ENCODE measurements at regions not wholly inside any gene's neighbourhood (a gene's known extent, or its start where the extent isn't known, plus 50 kb on each side); places are given as distances from the start of the nearest gene placed in this dataset.

DNA sequence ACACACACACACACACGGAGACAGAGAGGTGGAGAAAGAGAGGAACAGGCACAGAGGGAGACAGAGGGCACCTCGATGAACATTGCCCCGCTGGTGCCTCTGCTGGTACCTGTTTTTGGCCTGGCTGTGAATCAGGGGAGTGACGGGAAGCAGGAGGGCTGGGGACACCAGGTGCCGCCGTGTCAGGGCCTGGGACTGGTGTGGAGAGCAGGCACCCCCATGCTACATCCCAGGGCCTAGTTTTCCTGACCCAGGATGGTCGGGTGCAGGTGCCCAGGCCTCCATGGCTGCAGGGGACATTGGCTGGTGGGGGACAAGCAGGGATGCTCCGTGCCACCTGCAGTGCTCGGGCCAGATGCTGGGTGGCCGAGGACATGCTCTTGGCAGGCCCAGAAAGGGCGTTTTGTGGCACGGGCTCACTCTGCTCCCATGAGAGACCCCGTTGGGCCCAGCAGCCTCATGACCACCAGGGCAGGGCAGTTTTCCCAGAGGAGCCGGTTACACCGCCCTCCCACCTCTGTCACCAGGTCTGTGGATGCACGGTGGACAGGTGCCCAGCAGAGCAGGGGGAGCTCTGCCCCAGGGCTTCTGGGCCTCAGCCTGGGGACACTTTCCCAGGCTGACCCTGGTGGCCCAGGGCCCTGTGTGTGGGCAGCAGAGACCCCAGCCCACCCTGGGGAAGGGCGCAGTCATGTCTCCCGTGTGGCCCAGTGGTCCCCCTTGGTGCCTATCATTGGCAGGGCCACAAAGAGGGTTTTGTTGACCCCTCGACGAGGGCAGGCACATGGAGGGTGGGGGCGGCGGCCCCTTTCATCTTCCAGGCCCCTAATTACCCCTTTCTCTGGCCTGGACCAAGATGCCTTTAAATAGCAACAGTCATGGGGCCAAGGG is 207.5 kb upstream of the RTL1 start:
- DNase-seq, result no peak

DNA sequence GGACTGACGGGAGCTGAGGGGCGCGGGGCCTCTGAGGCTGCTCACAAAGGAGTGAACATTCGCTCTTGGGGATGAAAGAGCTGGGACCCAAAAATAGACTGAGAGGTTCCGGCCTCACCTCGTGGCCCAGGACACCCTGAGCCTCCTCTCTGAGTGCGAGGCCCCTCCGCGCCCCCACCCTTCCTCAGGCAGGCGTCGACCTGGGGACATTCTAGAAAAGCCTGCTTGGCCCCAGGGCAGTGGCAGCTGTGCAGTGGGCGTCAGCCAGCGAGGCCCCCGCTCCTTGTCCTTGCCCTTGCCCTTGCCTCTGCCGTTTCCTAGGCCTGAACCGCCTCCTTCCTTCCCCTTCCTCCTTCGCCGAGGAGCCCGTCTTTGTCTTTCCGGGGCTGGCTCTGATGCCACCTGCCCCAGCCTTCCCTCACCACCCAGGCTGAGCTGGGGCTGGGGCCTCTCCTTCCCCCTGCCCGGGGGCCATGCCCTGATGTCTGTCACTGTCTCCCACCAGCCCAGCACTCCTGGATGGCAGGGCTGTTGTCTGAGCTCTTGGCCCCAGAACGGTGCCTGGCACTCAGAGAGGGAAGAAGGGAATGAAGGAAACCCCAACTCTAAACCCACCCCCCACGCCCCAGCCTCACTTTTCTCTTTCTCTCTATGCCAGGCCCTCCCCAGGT is 208.2 kb upstream of the RTL1 start:
- DNase-seq, result no peak

GRCh38 chr14:101112351-101113107 is 209.0 kb upstream of the RTL1 start:
- DNase-seq, result no peak

DNA sequence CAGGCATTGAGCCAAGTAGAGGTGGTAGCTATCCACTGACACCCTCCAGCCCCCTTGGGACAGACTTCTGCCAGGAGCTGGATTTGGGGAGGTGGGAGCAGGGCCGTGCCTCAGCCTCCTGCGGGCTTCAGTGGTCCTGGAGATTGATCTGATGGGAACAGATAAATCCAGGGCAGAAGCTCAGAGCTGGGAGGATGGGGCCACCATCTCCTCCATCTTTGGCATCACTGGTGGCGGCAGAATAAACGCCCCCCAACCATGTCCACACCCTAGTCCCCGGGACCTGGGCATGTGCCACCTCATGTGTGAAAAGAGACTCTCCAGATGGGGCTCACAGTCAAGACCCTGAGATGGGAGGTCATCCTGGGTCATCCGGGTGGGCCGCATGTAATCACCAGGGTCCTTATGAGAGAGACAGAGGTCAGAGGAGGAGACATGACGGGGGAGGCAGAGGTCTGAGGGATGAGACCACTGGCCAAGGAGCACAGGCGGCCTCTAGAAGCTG is 209.6 kb upstream of the RTL1 start:
- DNase-seq, result no peak

DNA sequence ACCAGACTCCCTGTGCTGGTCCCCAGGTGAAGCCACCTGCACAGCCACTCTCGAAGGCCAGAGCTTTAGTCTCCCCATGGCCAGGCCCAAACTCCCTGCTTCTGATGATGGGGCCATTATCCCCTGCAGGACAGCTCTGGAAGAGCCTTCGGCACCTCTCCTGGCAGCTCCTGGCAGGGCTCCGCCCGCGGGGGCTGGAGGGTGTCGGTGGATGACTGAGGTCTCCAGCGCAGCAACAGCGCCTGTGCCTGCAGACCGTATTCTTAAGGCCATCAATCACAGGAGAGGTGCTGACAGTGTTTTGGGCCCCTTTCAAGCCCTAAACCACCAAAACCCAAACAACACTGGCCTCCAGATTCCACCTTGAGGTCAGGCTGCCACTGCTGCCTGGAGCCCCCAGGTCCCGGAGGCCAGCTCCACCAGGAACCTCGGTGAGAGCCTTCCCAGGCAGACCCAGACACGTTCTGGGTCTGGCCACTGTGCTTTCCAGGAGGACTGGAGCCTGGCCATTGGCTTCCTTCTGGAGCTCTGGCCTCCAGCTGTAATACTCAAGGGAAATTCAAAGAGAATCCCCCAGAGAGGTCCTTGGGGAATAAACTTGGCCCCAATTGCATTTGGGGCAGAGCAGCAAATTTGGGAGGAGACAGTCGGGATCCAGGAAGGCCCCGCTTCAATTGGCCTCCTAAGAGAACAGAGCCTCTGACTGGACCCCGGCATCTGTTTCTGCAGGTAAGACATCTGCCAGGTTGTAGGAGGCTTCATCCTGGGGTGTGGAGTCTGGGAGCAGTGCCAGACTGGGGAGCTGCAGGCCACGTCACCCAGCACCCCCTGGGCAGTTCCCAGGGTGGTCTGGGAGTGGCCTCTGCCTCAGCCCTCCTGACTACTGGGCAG is 210.6 kb upstream of the RTL1 start:
- DNase-seq, result no peak

DNA sequence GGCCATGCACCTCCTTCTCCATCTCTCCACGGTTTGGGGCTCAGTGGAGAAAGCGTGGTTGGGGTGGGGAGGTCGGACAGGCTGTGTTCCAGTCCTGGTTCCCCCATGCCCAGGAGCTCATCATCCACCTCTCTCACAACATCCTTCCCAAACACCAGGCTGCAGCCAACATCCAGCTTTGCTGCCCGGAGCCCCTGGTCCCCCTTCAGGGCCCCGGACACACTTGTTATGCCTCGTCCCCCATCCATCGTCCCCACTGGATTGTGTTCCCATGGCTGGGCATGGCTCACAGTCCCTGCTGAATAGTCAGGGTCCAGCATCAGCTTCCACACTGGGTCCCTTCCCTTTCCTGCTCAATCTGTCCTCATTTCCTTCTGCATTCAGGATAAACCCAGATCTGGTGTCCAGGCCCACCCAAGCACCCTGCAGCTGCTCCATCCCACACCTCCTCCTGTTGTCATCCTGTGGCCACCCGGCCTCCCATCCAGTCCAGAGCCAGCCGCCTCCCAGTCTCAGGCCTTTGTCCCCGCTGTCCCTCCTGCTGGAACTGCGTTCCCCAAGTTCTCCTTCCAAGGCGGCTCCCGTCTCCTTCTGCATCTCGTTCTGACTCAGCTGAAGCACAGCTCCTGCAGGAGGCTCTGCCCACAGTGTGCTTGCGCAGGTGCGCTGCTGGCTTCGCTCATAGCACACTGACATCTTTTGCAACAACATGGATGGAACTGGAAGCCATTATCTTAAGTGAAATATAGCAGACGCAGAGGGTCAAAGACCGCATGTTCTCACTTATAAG is 211.4 kb upstream of the RTL1 start:
- DNase-seq, result no peak

GRCh38 chr14:101115652-101116051 is 212.1 kb upstream of the RTL1 start:
- no peak for DNase-seq

- DNase-seq, result no peak
Observed at GRCh38 chr14:101116065-101116464, 212.5 kb upstream of the RTL1 start.

GRCh38 chr14:101116486-101117130 is 213.1 kb upstream of the RTL1 start:
- no peak for DNase-seq

DNA sequence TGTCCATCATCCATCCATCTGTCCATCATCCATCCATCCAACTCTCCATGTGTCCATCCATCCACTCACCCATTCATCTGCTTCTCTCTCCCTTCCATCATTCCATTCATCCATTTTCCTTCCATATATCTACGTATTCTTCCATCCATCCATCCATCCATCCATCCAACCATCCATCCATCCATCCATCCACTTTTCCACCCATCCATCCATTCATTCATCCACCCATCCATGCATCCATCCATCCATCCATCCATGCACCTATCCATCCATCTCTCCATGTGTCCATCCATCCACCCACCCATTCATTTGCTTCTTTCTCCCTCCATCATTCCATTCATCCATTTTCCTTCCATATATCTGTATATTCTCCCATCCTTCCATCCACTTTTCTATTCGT is 214.0 kb upstream of the RTL1 start:
- no peak for DNase-seq

GRCh38 chr14:101118233-101118632 is 214.7 kb upstream of the RTL1 start:
- DNase-seq, result no peak

DNA sequence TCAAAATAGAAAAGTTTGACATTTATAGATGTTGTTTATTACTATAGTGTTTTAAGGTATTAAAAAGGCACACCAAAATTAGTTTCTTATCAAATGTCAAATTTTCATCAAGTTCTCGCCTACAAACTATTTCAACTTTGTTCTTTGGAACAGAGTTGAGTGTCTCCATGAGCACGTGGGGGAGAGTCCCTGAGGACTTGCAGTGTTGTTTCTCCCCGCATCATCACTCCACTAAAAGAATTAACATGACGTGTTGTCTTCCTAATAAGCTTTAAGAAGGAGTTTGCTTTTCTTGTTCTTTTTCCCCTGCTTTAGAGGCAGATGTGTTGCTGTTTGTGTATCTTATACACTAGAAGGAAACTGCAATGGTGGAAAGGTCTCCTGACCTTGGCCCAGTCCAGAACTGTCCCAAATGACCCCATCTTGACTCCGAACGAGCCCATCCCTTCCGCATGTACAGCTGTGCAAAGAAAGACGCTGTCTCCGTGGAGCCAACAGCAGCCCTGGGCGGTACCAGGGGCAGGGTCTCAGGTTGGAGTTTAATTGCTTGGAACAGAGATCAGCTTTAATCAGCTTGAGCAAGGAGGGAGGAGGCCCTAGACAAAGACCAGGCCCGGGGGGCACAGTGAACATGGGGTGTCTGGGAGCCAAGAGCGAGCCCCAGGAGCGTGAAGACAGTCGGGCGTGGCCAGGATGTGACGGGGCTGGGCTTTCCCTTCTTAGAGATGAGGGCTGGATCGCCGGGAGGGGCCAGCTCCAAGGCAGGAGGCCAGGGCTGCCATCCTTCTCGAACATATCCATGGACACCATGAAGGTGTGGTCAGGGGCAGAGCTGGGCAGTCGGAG is 215.4 kb upstream of the RTL1 start:
- no peak for DNase-seq

DNA sequence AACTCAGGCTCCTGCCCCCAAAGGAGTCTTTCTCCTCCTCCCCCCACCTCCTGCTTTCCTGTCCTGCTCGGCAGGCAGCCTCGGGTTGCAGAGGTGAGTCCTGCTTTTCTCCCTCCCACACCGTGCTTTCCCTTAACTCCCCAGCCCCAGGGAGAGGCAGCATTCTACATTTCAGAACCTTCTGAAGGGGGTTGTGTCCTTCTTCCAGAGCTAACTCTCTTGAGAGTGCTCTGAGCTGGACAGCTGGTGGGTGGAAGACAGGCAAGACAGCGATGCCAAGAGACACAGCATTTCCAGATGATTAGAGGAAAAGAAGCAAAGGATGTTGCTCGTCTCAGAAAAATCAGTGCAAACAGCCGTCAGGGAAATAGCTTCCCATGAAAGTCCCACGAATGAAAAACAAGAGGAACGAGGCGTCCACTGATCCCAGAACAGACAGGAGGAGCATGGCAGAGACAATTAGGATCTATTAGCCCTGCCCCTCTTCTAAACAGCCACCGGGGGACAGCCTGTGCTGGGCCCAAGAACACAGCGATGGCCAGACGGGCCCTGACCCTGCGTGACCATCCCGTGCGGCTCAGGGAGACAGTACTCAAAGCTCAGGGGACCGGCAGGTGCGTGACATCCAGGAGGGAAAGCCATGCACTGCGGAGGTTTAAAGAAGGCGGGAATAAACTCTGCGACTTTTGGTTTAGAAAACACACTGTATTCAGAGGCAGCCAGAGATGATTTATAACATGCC is 216.5 kb upstream of the RTL1 start:
- no peak for DNase-seq

GRCh38 chr14:101120641-101121507 is 217.4 kb upstream of the RTL1 start:
- peak; percentile 8 to 11 for DNase-seq

DNA sequence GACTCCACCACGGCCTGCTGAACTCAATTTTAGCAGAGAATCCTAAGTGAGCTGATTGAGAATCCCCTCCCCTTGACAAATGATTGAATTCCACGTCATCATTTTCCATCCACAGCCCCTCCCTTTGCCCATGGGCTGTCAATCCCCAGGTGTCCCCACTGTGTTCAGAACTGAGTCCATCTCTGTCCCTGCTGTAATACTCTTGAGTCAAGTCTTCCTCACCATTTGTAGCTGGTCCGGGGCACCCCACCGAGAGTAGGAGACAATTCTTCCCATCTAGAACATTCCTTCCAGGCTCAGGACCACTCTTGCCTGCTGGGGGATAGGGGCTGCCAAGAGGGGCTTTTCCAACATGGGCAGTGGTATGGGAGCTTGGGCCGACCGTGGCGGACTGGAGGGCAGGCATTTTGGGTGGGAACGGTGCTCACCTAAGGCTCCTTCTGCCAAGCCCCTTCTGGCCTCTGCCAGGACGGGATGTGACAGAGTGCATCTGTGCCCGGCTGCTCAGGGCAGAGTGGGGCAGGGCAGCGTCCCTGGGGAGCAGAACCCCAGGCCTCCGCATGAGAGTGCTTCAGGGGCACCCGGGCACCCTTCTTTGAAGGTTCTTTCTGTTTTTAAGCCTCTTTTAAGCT is 218.1 kb upstream of the RTL1 start:
- DNase-seq, result no peak

DNA sequence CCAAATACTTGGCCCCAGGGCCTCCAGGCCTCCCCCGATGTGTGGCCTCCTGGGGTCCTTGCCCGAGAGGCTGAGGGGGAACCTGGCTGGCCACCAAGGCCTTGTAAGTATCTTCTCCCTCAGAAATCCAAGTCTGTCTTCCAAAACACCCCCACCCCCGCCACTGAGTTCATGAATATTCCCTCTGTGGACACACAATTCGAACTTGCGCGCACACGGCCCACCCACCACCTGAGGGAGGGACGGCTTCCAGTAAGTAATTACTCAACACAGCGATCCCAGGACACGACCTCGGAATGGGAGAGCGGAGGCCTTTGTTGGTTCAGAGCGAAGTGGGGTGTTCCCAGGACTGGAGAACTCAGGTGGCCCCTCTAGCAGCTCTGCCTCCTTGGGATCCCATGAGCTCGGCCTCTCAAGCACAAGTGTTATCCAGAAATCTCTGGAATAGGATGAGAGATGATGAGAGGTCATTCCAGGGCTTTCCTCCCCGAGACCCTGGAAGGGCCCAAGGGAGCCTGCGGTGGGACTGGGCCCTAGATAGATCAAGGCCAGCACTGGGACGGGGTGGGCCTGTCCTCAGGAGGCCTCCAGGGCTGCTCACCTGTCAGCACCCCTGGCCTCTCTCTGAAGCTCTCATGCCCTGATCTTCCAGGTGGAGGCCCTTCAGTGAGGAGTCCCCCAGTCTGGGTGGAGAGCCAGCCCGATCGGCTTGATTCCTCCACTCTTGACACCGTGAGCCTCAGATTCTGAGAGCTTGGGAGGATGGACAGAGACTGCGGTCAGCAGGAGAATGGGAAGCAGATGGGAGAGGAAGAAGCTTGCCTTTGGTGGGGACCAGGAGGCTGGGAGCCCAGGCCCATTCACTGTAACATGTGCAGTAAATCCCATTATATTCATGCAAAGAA is 219.0 kb upstream of the RTL1 start:
- no peak for DNase-seq

All from activated CD4-positive, alpha-beta T cell treated with anti-CD3 and anti-CD28 coated beads, Interleukin-2, amount 50 U/mL, for 48 hours (primary cell).